ENCODE measurements at regions not wholly inside any gene's neighbourhood (a gene's known extent, or its start where the extent isn't known, plus 50 kb on each side); places are given as distances from the start of the nearest gene placed in this dataset.

DNA sequence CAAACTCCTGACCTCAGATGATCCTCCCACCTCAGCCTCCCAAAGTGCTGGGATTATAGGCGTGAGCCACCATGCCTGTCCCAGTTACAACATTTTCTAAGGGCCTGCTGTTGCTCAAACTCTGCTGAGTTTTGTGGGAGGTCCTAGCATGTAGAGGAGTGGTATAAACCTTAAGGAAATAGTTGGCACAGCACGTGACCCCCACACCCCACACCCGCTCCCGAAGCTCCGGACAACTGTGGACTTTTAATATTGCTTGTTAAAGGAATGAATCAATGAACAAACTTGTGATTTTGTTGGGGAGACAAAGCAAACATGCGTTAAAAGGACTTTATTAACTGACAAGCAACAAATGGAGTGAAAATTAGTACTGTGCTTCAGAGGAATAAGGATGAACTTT lies 137.8 kb upstream of the GATA6 start:
- in situ Hi-C loops (cut with MboI; ENCODE audit: low pct_unique_long_range_greater_than_20kb, low sequenced_read_pairs): no loop called here
- DNase-seq: no peak

DNA sequence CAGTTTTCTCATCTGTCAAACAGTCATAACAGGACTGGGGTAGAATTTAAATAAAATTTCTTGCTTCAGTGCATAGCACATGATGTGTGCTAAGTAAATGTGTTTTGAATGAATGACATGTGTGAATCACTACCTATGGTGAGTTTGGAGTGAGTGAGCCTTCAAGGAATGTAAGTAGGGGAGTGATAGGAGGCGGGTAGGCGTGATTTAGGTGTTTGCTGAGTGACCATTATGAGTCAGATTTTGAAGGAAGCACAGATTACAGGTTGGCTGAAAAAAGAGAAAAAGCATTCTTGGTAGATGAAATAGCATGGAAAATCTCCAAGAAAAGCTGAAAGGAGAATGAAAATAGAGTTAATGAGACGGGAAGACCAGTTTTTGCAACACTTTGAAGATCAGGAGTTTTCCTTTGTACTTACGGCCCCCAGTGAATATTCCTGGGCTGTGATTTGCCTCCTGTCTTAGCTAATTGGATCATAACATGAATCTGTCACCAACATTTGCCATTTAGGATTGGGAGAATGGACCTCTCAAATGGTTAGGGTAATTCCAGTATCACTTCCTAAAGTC lies 136.9 kb upstream of the GATA6 start:
- in situ Hi-C loops (cut with MboI; ENCODE audit: low pct_unique_long_range_greater_than_20kb, low sequenced_read_pairs): no loop called here

DNA sequence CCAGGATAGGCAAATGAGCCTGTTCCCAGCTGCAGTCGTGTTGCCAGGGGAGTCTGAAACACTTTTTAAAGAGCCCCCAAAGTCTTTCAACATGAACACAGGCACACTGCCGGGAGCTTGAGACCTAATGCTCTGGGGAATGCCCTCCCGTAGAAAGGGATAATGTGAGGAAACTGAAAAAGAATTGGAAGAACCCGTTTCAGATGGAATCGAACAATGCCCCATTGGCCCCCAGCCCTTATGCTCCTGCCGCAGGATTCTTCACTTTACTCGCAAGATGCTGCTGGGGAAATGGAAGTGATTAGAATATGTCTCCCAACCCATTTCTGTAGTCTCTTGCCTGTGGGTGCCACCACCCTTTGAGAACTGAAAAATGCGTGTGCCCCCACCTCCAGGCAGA lies 136.3 kb upstream of the GATA6 start:
- DNase-seq: no peak
- in situ Hi-C loops (cut with MboI; ENCODE audit: low pct_unique_long_range_greater_than_20kb, low sequenced_read_pairs): no loop called here

More for the DNA sequence above, 136.9 kb upstream of the GATA6 start:
- DNase-seq: no peak

DNA sequence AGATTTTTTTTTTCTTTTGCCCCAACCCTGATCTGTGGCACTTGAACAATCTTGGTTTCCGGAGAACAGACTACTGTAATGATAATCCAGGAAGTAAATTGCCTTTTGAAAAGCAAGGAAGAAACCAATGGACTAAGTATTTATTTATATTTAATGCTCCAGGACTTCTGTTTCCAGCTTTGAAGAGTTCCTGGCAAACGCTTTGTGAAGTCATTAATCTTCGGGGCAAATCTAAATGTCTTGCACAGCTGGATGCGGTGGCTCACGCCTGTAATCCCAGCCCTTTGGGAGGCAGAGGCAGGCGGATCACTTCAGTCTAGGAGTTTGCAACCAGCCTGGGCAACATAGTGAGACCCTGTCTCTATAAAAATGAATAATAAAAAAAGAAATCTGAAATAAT lies 135.1 kb upstream of the GATA6 start:
- in situ Hi-C loops (cut with MboI; ENCODE audit: low pct_unique_long_range_greater_than_20kb, low sequenced_read_pairs): no loop called here
- no peak for DNase-seq

DNA sequence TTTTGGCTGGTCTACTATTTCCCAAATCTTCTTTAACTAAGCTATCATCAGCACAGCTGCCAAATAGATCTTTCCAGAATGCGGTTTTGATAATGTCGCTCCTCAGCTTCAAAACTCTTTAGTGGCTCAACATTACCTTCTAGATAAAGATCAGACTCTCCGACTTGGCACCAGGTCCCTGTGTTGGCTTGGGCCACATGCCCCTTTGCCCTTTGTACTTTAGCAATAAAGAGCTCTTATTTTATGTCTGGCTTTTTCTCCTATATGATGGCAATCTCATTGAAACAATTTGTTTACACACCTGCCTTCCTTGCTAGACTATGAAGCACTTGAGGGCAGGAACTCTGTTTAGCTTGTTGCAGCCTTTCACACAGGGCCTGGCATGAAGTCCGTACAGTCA lies 128.9 kb upstream of the GATA6 start:
- DNase-seq: no peak
- in situ Hi-C loops (cut with MboI; ENCODE audit: low pct_unique_long_range_greater_than_20kb, low sequenced_read_pairs): no loop called here

DNA sequence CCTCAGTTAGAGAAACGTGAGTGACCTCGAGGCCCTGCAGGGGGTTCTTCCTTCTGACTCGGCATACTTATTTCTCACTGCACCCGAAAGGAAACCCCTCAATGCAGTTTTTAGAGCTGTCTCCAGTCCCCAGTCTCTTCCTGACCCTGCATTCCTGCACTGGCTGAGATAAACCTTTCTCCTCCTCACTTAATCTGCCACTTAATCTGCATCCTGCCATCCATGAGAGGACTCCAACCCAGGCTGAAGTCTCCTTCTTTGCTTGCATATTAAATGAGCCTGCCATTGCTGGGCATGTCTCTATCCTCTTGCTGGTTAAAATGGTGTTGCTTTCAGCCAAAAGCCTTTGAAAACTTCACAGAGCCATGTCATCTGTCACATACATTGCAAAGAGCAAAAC lies 125.6 kb upstream of the GATA6 start:
- in situ Hi-C loops (cut with MboI; ENCODE audit: low pct_unique_long_range_greater_than_20kb, low sequenced_read_pairs): no loop called here
- no peak for DNase-seq

DNA sequence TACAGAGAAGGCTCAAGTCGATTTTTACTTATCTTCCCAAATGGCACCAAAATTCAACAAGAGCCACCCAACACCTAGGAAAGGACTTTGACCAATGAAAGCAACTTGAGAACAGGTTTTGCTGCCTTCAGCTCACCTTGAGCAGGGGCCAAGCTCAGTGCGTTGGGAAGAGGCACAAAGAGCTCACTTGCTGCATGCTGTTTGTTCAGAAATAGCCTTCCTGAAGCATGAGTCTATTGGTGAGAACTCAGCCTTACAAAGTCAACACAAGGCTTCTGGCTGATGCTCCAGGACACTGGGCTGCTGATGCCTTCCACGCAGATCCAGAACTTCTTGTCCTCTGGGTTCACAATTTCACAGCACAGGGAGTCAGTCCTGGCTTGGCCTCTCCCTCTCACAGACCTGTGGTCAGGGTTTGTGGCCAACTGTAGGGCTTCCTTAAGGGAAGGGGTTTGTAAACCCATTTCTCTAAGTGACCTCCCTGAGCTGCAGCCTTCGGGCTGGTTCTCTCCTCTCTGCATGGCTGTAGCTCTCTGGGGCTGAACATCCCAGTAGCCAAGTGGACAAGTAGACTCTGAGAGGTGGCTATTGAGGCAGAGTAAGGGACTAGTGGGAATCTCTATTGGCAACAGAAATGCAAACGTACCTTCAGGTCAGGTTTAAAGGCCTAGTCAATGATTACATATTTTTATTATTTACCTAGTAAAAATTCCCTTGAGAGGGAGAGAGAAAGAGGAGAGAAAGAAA lies 124.7 kb upstream of the GATA6 start:
- in situ Hi-C loops (cut with MboI; ENCODE audit: low pct_unique_long_range_greater_than_20kb, low sequenced_read_pairs): no loop called here
- DNase-seq: no peak

DNA sequence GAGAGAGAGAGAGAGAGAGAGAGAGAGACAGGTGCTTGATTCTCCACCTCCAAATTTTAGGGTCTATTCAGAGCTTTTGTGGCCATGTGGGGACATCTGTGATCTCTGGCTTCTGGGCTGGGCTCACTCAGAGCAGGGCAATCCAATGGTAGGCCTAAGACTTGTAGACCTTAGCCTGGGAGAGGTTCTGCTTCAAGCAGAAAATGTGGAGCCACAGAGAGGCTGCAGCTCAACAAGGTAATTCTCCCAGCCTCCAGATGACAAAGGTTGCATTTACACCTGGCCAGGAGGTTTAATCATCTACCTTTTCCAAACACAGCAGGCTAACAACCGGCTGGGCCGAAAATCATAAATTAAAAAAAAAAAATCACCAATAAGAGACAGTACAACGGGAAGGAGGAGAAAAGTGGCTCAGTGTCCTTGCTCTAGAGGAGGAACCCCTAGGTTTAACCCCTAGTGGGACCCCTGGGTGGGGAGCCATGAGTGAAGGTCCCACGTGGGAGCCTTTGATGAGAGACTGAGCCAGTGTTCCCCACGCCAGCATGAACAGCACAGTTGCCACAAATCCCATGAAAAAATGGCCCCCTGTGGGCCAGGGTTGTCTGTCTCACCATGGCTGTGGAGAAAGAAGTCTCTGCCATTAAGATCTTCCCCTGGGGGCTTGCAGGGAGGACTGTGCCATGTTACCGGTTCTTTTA lies 124.0 kb upstream of the GATA6 start:
- no peak for DNase-seq
- in situ Hi-C loops (cut with MboI; ENCODE audit: low pct_unique_long_range_greater_than_20kb, low sequenced_read_pairs): no loop called here

DNA sequence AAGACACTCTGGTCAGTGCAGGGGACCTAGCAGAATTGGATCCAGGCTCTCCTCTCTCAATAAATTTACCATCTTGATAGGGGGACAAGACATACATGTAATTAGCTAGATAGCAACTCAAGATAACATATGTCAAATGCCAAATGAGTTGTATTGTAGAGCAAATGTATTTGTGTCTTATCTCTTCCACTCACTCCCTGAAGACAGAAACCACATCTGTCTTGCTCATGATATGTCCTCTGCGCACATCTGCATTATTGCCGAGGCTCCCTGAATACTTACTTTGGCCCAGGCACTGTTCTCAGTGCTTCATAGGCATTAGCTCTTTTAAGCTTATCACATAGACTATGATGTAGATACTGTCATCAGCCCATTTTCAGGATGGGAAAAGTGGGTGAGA lies 122.9 kb upstream of the GATA6 start:
- in situ Hi-C loops (cut with MboI; ENCODE audit: low pct_unique_long_range_greater_than_20kb, low sequenced_read_pairs): no loop called here
- no peak for DNase-seq

DNA sequence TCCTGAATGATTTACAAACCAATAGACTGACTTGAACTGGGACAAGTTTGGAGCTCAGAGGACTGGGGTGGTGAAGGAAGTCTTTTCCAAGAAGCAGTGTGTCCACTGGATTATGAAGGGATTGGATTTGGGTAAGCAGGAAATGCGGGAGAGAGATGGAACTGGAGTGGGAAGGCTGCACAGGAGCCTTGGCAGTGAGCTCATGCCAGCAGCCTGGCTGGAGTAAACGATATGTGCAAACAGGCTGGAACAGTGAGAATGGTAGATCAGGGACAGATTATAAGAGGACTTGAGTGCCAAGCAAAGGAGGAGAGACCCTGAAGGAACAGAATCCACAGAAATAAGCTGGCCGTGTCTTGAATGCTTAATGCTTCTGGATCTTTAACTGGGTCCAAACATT lies 121.9 kb upstream of the GATA6 start:
- DNase-seq: no peak
- in situ Hi-C loops (cut with MboI; ENCODE audit: low pct_unique_long_range_greater_than_20kb, low sequenced_read_pairs): no loop called here

DNA sequence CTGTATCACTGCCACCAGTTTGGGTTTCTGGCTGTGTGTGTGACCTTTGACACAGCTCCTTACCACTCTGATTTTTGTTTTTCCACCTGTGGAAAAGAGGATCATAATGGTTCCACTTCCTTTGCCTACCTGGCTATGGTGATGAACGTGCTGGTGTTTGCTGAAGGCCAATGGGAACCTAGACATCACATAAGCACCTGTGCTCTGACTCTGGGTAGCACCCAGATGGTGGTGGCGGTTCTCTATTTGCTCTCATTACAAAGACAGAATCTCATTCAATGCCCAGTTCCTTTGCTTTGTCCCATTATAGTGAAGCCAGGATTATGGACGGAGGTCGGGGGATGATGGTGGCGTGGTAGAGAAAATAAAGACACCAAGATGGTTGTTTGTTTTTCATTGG lies 121.2 kb upstream of the GATA6 start:
- DNase-seq: no peak
- in situ Hi-C loops (cut with MboI; ENCODE audit: low pct_unique_long_range_greater_than_20kb, low sequenced_read_pairs): no loop called here

DNA sequence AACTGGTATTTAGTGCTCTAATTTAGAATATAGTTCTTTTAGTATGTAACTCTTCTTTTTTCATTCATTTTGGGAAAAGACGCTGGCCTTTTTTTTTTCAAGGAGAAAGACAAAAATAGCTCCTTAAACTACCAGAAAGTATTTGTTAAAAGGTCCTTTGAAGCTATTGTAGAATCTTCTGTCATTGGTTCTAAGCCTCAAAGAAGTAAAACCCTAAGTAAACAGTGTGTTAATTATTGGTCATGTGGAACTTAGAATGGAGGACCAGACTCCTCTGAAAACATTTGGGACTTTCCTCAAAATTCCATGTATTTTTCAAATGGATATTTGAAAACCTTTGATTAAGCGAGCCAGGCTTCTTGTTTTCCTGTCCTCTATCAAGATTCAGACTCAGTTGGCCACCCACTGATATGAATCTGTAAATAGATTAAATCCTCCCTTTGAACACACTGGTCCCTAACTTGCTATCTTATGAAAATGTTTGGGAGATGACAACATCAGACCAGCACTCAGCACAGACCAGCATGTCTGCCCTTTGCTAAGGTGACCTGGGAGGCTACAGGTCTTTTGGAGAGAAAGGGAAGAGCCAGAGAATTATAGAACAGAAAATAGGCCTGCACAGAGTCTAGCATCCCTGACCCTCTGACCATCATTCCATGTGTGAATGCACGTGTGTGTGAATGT lies 120.3 kb upstream of the GATA6 start:
- no peak for DNase-seq
- in situ Hi-C loops (cut with MboI; ENCODE audit: low pct_unique_long_range_greater_than_20kb, low sequenced_read_pairs): no loop called here

DNA sequence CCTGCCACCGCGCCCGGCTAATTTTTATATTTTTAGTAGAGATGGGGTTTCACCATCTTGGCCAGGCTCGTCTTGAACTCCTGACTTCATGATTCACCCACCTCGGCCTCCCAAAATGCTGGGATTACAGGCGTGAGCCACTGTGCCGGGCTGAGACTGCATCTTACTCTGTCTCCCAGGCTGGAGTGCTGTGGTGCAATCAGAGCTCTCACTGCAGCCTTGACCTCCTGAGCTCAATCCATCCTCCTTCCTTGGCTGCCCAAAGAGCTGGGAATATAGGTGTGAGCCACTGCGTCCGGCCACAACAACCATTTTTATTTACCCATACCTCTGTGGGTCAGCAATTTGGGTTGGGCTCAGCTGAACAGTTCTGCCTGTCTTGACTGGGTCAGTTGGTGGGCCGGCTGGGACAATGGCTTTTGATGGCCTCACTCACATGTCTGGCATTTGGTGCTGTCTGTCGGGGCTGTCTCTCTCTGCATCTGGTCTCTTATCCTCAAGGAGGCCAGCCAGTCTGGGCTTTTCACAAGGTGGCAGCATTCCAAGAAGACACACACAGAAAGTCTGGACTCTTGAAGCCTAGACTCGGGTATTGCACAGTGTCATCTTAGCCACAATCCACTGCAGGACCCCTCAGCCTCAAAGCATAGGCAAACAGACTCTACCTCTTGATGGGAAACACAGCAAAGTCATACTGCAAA lies 116.8 kb upstream of the GATA6 start:
- in situ Hi-C loops (cut with MboI; ENCODE audit: low pct_unique_long_range_greater_than_20kb, low sequenced_read_pairs): no loop called here

DNA sequence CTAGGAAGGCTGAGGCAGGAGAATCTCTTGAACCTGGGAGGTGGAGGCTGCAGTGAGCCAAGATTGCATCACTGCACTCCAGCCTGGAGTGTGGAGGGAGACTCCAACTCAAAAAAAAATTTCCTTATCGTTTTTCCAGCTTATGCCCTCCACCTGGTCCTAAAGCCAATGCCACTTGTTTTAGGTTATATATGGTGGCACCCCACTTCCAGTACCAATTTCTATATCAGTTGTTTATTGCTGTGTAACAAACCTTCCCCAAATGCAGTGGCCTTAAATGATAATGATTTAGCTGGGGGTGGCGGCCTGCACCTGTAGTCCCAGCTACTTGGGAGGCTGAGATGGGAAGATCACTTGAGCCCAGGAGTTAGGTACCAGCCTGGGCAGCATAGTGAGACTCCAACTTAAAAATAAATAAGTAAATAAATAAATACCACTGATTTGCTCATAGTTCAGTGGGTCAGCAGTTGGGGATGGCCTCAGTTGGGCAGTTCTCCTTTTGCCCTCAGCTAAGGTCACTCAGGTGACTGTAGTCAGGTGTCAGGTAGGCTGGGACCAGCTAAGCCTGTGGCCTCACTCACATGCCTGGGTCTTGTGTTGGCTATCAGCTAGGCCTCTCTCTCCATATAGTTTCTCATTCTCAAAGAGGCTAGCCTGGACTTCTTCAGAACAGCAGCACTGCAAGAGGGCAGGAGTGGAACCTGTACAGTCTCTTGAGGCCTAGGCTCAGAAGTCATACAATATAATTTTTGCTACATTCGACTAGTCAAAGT lies 113.7 kb upstream of the GATA6 start:
- in situ Hi-C loops (cut with MboI; ENCODE audit: low pct_unique_long_range_greater_than_20kb, low sequenced_read_pairs): no loop called here
- DNase-seq: no peak

More for the DNA sequence above, 116.8 kb upstream of the GATA6 start:
- DNase-seq: no peak

DNA sequence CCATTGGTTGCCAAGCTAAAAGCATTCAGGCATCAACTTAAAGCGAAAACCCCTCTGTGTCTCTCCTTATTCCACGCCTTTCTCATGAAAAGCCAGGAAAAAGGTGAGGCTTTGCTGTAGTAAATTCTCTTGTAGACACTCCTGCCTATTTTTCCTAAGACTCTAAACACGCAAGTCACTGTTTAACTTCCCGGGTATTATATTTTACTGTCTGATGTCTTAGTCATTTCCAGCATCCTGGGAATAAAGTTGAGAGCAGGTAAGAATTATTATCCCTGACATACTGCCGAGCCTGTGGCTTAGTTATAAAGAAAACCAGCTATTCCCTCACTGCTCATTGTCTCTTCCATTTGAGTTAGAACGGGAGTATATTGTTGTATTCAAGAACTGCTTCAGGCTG lies 112.4 kb upstream of the GATA6 start:
- in situ Hi-C loops (cut with MboI; ENCODE audit: low pct_unique_long_range_greater_than_20kb, low sequenced_read_pairs): no loop called here
- DNase-seq: no peak

DNA sequence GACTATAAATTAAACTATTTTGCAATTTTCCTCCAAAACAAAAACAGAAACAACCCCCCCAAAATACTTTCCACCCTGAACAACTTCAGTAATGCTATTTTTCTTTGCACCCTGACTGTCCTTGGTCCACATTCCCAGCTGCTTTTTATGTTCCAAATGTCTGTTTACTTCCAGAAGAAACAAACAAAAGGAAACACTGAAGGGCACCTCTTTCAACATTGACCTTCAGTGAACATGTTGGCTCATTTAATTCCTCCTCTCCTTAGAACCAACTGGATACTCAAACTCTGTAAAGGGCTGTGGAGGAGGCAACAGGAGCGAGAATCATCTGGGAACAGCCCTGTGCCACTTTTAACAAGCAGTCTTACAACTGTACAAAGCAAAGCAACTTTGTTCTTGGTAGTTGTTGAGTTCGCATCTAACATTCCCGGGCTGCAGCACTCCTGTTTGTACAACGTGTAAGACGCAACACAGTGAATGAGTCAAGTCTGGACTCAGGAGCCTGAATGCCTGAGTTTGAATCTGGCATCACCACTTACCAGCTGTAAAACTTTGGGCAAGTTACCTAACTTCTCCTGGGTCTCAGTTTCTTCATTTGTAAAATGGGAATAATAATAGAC lies 111.4 kb upstream of the GATA6 start:
- no peak for DNase-seq
- in situ Hi-C loops (cut with MboI; ENCODE audit: low pct_unique_long_range_greater_than_20kb, low sequenced_read_pairs): no loop called here

DNA sequence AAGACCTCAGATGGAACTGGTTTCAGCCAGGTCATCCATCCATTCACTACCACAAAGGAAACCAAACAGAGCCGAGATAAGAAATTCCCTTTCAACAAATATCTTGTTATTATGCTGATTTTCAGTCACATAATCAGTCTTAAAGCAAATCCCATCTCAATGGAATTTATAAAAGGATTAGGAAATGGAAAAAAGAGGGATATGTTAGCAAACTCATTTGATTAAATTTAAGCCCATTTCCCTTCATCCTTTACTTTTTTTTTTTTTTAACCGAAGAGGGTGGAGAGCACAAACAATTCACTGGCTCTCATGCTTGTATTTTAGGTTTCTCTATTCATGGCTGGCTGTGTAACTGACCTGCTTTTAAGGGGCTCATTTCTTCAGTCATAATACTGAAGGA lies 109.0 kb upstream of the GATA6 start:
- in situ Hi-C loops (cut with MboI; ENCODE audit: low pct_unique_long_range_greater_than_20kb, low sequenced_read_pairs): no loop called here

DNA sequence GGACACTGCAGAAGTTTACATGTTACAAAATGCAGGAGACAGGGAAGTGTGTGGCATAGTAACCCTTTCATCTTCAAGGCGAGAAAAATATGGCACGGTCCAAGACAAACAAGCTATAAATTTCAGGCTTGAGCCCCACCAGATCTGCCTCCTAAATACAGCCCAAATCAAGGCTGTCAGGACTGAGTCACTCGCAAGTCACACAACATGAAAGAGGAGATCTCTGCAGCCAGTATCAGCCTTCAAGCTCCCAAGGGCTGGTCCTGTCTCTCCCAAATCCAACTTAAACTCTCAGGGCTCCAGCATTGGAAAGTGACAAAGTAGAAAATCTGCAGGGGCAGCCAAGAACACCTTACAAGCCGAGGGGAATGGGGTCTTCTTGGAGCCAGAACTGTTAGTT lies 106.3 kb upstream of the GATA6 start:
- in situ Hi-C loops (cut with MboI; ENCODE audit: low pct_unique_long_range_greater_than_20kb, low sequenced_read_pairs): no loop called here
- DNase-seq: no peak

More for the DNA sequence above, 109.0 kb upstream of the GATA6 start:
- DNase-seq: no peak

All from KBM-7 (cell line).